DND-41 (cell line): ENCODE measurements at regions not wholly inside any gene's neighbourhood (a gene's known extent, or its start where the extent isn't known, plus 50 kb on each side); places are given as distances from the start of the nearest gene placed in this dataset.

Experiments
- CTCF ChIP-seq: IDR thresholded peaks from 2 replicates; pipeline ENCODE4 v1.5.1; 2012; ENCODE audit warnings: borderline replicate concordance, low read length, moderate library complexity, mild to moderate bottlenecking; ENCODE audit not compliant: poor library complexity, severe bottlenecking; ENCODE audit errors: extremely low read depth
- EZH2 ChIP-seq: IDR thresholded peaks from 3 replicates; pipeline ENCODE4 v1.6.1; 2012; ENCODE audit warnings: borderline replicate concordance, low read depth, mild to moderate bottlenecking, moderate library complexity, low read length, inconsistent platforms; ENCODE audit not compliant: severe bottlenecking

GRCh38 chr13:111049791-111050538 is 65.1 kb upstream of the ARHGEF7 start:
- TF ChIP-seq CTCF (peak; percentile 58), EZH2 (no peak)
